GM20000 (cell line): ENCODE measurements at regions not wholly inside any gene's neighbourhood (a gene's known extent, or its start where the extent isn't known, plus 50 kb on each side); places are given as distances from the start of the nearest gene placed in this dataset.

Source experiments
- DNase-seq: peaks from one replicate; pipeline ENCODE4 v3.0.0; 2012; ENCODE audit warnings: low spot score
- TF ChIP-seq, protein P1 (sequence below): IDR thresholded peaks from 2 replicates; pipeline ENCODE4 v1.5.1; 2012; ENCODE audit warnings: mild to moderate bottlenecking, control low read depth; ENCODE audit errors: extremely low read depth, missing control alignments

DNA sequence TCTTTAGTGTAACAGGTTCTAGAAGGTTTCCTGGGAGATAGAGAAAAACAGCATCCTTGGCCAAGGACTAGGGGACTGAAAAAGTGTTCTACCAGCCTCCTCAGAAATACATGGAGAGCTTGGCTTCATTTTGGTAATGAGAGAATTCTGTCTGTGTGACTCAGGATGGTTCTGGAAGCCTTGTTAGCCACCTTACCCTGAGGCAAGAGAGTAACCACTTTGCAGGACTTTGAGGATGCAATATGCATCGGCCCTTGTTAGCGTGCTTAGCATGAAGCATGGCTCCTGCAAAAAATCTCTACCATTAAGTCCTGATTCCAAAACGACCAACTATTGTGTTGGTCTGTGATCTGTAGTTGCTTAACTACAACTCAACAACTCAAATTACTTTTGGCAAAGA is 79.8 kb downstream of the C1QL2 start:
- DNase-seq: no peak
- TF ChIP-seq, protein P1, sequence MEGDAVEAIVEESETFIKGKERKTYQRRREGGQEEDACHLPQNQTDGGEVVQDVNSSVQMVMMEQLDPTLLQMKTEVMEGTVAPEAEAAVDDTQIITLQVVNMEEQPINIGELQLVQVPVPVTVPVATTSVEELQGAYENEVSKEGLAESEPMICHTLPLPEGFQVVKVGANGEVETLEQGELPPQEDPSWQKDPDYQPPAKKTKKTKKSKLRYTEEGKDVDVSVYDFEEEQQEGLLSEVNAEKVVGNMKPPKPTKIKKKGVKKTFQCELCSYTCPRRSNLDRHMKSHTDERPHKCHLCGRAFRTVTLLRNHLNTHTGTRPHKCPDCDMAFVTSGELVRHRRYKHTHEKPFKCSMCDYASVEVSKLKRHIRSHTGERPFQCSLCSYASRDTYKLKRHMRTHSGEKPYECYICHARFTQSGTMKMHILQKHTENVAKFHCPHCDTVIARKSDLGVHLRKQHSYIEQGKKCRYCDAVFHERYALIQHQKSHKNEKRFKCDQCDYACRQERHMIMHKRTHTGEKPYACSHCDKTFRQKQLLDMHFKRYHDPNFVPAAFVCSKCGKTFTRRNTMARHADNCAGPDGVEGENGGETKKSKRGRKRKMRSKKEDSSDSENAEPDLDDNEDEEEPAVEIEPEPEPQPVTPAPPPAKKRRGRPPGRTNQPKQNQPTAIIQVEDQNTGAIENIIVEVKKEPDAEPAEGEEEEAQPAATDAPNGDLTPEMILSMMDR: no peak

- TF ChIP-seq, protein P1: no peak
- DNase-seq: no peak
Measured at GRCh38 chr2:119076713-119077112, 81.8 kb downstream of the C1QL2 start.

DNA sequence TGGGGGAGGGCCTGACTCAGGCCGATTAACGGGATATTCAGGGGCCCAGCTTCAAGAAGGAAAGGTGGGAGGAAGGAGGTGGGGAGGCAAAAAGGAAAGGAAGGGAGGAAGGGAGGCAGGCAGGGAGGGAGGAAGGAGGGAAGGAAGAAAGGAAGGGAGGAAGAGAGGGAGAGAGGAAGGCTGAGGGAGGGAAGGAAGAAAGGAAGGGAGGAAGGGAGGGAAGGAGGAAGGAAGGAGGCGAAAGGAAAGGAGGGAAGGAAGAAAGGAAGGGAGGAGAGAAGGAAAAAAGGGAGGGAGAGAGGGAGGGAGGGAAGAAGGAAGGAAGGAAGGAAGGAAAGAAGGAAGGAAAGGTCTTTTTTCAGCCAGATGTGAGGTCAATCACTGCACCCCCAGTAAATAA is 85.3 kb downstream of the C1QL2 start:
- no peak for DNase-seq
- TF ChIP-seq, protein P1: no peak

GRCh38 chr2:119071476-119071875 is 87.1 kb downstream of the C1QL2 start:
- DNase-seq: no peak
- TF ChIP-seq, protein P1: no peak

GRCh38 chr2:119069781-119070180 is 88.8 kb downstream of the C1QL2 start:
- no peak for DNase-seq
- TF ChIP-seq, protein P1: no peak

- TF ChIP-seq, protein P1: no peak
- DNase-seq: no peak
Measured at GRCh38 chr2:119068154-119068725, 90.3 kb downstream of the C1QL2 start.

GRCh38 chr2:119066272-119066804 is 92.2 kb downstream of the C1QL2 start:
- TF ChIP-seq, protein P1: no peak
- DNase-seq: no peak
